GM18867 (cell line): ENCODE measurements at regions not wholly inside any gene's neighbourhood (a gene's known extent, or its start where the extent isn't known, plus 50 kb on each side); places are given as distances from the start of the nearest gene placed in this dataset.
A peak's percentile ranks its signal among the peaks of the same experiment; 100 is the strongest.

ENCODE experiments used
- ATAC-seq: cut with Tn5 transposase; IDR thresholded peaks from one replicate; pipeline ENCODE4 v1.9.1; 2021; ENCODE audit warnings: mild to moderate bottlenecking, moderate library complexity; ENCODE audit not compliant: unreplicated experiment

GRCh38 chr4:156656896-156657295, 314.7 kb downstream of the PDGFC start:
- ATAC-seq = no peak

DNA sequence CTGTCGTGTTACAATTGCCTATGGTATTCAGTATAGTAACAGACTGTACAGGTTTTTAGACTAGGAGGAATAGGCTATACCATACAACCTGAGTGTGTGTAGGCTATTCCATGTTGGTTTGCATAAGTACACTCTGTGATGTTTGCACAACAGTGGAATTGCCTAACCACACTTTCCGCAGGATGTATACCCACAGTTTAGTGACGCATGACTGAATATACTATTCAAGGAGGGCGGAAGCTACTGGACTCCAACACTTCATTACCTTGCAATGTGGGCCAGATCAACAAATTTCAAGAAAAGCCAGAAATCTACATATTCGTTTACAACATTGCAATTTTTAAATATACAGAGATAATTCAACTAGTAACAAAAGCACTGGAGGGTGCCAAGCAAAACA, 317.2 kb downstream of the PDGFC start:
- ATAC-seq = no peak

GRCh38 chr4:156643826-156644225, 327.8 kb downstream of the PDGFC start:
- ATAC-seq = no peak

GRCh38 chr4:156642161-156642560, 329.4 kb downstream of the PDGFC start:
- ATAC-seq = no peak

- ATAC-seq = no peak
Measured at GRCh38 chr4:156638925-156639605, 332.5 kb downstream of the PDGFC start.

DNA sequence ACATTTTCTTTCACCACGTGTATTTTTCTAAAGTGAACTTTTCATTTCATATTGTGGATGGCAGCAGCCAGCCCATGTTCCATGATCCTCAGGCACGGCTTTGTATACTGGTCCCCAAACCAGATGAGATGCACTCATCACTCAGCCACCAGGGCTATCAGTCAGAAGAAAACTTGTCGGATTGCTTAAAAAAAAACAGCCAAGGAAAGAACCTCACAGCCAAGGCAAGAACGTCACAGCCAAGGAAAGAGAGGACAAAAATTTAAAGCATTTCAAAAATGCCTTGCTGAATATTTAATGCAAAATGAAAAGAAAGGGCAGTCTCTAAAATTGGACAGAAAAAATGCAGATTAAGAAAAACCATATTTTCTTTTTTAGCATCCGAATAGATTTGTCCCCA, 333.3 kb downstream of the PDGFC start:
- no peak for ATAC-seq

DNA sequence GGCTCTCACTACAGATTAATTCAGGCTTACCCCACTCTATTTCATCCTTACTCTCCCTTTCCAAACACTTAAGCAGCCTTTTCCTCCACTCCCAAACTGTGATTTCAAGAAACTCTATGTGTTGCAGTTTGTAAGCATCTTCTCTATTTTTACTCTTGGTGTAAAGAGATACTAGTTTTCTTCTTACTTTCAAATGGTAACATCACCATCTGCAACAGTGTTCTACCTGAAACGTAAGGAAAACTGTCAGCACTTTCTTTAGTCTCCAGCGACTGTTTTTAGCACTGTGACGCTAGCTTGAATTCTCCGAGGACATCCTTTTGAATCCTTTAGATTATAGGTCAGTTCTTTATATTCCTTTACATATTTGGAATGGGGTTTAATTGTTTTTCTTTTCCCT, 335.2 kb downstream of the PDGFC start:
- no peak for ATAC-seq

DNA sequence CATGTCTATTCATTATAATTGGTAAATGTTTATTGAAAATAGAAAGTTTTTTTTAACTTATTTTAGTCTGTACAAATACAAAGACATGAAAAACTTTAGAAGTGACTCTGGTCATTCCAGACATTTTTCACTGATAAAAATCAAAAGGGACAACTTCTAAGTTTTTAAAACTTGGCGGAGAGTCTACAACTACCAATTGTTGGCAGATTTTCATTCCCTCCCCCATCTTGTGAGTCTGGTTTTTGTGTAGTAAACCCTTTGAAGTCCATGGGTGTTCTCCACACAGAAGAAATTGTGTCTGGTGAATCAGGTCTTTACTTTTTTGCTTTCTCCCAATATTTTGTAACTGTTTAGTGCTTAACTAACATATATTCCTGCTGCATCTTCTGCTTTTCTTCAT, 336.5 kb downstream of the PDGFC start:
- ATAC-seq = no peak

DNA sequence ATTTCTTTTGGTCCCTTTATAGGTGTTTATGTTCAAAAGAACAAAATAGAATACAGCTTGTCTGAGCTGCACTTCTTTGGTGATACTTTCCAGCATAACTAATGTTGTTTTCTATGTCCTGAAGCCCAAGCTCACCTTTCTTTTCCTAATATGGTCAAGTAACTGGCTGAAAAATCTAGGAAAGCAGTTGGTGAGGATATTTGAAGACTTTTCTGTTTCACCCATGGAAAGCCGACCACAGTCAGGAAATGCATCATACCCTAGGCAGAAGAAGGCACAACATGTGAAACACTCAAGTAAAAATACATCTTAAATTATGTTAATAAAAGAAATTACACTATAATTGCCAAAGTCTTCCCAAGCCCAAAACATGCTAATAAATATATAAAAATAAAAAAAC, 337.0 kb downstream of the PDGFC start:
- no peak for ATAC-seq

GRCh38 chr4:156633847-156634246, 337.8 kb downstream of the PDGFC start:
- ATAC-seq = no peak

DNA sequence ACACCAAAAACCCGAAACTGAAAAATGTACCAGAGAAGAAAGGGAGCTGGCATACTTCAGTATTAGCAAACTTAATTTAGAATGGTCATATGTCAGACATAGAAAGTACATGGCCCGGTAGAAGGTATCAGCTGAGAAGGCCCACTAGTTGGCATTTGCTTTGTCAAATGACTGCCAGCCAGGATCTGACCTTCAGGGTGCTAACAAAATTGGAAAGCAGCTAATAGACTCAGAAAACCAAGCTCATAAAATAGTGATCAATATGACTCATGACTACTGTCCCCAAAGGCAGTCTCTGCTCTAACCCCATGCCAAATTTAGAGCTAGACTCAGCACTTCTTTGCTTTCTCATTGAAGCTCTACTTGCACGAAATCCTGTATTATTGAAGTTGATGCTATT, 342.7 kb downstream of the PDGFC start:
- ATAC-seq = peak; percentile 72

DNA sequence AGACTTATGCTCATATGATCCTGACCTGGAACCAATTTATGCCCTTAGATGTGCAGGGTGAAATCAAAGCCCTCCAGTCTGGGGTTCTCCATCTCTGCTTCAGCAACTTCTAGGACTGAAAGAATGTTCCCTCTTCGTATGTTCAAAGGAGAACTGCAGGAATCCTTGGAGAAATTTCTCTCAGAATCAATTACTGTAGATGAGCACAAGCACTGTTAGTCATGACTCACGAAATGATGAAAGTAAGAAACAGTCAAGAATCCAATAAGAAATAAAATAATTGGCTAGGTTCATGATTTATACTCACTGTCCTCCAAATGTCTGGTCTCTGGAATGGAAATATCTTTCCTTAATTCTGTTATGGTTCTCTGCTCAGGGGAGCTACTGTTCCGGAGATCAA, 348.2 kb downstream of the PDGFC start:
- no peak for ATAC-seq

- no peak for ATAC-seq
Measured at GRCh38 chr4:156620786-156621185, 350.8 kb downstream of the PDGFC start.

DNA sequence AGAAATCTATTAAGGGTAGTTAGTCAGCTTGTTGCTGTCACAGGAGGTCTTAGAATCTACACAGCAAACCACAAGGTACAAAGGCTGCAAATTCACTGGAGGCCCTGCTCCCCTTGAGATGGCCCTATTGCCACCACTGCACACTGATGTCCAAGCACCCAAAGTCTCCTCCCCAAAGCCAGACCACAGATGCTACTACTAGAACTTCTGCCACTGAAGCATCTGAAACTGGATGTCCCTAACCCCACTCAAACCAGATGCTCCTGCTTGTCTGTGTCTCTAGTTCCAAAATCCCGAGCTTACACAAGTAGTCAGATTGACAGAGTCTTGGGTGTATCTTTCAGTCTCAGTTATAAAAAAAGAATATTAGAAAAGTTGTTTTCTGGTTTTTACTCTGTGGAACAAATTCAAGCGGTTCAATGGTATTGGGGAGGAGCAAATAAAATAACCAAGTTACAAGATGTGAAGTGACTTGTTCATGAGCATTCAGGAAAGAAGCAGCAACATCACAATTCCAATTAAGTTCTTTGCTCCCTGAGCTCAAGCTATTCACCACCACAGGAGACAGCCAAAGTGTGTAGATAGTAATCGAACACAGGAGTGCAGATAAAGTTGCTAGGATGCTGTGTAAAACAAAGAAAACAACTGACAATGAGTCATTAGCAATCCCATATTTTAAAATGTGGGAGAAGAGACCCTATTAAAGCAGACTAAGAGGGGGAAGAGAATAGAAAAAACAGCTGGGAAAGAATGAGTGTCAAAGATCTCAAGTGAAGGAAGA, 352.3 kb downstream of the PDGFC start:
- no peak for ATAC-seq

DNA sequence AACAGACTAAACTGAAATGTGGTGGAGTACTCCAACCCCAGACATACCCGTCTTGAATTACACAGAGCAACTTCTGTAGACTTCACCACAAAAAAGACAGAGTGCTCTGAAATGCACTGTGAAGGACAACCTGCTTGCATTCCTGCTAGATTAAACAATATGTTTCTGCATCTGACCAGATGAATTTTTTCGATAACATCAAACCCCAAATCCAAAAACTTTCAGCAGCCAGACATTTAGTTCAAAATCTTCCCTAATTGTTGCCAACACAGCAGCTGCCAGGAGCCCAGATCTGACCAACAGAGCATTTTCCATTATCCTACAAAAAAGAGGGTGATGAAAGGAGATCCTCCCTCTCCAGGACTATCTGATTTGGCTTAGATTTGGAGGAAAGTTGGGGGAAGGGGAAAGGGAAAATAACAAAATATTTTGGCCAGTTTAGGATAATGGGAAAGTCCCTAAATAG, 356.5 kb downstream of the PDGFC start:
- no peak for ATAC-seq

DNA sequence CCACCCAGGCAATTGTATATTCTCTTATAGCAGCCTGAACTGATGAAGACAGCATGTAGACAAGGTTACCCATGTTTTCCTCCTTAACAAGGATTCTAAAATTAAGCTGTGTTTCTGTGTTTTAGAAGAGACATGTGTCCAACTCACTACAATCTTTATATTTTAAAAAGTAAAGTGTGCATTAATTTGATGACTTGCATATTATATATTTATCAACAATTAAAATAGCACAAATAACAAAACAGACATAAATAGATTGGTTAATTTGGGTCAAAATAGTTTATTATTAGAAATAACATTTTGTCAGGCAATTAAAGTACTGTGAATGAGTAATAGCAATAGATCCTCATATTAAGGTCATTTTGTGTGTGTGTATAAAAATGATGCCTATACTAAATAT, 357.1 kb downstream of the PDGFC start:
- no peak for ATAC-seq

GRCh38 chr4:156609421-156609820, 362.2 kb downstream of the PDGFC start:
- ATAC-seq = no peak

- no peak for ATAC-seq
Measured at GRCh38 chr4:156608651-156609050, 362.9 kb downstream of the PDGFC start.

DNA sequence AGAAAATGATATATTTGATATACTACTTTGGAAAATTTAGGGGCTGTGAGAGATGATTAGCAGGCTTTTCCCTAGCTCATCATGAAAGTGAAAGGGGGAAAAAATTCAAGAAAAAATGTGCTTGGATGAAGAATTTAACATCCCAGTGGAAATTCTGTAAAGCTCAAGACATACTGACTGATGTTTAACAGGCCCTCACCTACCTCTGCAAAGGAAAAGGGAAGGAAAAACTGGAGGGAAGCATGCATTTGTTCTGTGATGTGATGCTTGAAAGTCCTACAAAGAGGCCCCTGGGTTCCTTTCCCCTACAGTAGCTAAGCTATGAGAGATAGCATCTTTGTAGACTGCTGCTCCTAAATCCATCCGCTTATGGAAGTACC, 364.1 kb downstream of the PDGFC start:
- ATAC-seq = no peak

GRCh38 chr4:156606554-156607477, 364.8 kb downstream of the PDGFC start:
- ATAC-seq = no peak

DNA sequence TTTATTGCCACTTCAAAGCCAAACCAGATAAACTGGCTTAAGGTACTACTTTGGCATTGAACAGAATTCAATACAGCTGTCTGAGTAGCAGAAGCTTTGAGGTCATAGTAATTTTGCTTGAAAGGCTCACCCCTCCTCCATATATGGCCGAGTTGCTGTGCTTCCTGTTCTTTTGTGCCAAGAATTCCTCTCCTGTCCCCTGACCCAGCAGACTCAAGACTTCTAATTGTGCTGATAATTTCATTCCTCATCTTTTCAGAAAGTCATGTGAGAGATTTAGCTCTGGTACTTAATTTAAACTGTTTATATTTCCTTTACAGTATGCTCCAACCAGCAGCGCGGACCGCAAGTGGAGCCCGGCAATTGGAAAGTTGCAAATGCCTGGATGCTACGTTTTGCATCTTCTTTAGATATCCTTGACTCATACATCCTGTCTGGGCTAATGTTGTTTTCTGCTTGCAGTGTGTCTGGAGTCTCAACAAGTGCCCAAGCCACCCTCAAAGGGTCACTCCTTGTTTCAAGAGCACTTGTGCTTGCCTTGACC, 373.4 kb downstream of the PDGFC start:
- ATAC-seq = no peak
